ENCODE measurements at regions not wholly inside any gene's neighbourhood (a gene's known extent, or its start where the extent isn't known, plus 50 kb on each side); places are given as distances from the start of the nearest gene placed in this dataset.

DNA sequence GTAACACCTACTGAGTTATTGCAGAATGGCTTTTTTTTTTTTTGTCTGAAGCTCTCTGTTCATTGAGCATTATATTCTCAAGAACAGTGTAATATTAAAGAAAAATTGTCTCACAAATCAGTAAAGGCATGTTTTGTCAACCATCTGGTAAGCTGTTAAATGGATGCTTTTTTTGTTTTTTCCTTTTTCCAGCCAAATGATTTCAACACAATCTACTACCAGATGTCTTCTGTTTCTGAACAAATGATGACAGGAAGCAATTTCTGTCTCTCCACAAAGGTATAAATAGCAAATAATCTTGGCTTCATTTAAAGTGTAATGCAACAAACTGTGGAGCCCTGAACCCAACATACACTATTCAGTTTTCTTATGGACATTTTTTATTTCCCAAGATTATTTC, 78.6 kb upstream of the RGS2 start:
- no peak overlapping the region for H3K18ac ChIP-seq (ENCODE audit: low read length)
- no peaks in the 10 kb centered on the region for H3K36me3 ChIP-seq (ENCODE audit: control insufficient read depth in 1 of 2, insufficient read depth in 2 of 2, low read length in 2 of 2)
- H3K4me1 ChIP-seq (ENCODE audit: control insufficient read depth in 1 of 2, insufficient read depth in 2 of 2, low read length in 2 of 2): no peaks in the 10 kb centered on the region
- H2BK5ac ChIP-seq (ENCODE audit: low read depth, low read length, poor library complexity): no peak overlapping the region
- no peaks in the 10 kb centered on the region for H3K79me1 ChIP-seq (ENCODE audit: low read length)
- H3K79me2 ChIP-seq (ENCODE audit: control insufficient read depth, insufficient read depth, low read length, poor library complexity): no peaks in the 10 kb centered on the region
- H4K8ac ChIP-seq (ENCODE audit: low read depth, low read length): no peak overlapping the region
- no peak overlapping the region for H2BK12ac ChIP-seq (ENCODE audit: low read length)
- H4K91ac ChIP-seq (ENCODE audit: low read depth, low read length): no peak overlapping the region
- H4K12ac ChIP-seq (ENCODE audit: low read depth, low read length): no peak overlapping the region
- no peak overlapping the region for H3K4me3 ChIP-seq (ENCODE audit: low read depth, low read length)
- H3K27ac ChIP-seq (ENCODE audit: low read depth, low read length): no peak overlapping the region
- no peak overlapping the region for H3K4ac ChIP-seq (ENCODE audit: low read depth, low read length)
- H3K4me2 ChIP-seq (ENCODE audit: low read length): no peak overlapping the region
- H2BK120ac ChIP-seq (ENCODE audit: insufficient read depth, low read length, poor library complexity): no peak overlapping the region
- no peak overlapping the region for H3K14ac ChIP-seq (ENCODE audit: low read length)
- H3K23ac ChIP-seq (ENCODE audit: low read length): no peak overlapping the region
- H2AK5ac ChIP-seq (ENCODE audit: low read length): no peak overlapping the region
- no peak overlapping the region for H2AFZ ChIP-seq (ENCODE audit: insufficient read depth, low read length, poor library complexity)
- H3K9ac ChIP-seq (ENCODE audit: low read length): no peak overlapping the region
- H3K27me3 ChIP-seq (ENCODE audit: insufficient read depth, low read length): no peaks in the 10 kb centered on the region
- no peaks in the 10 kb centered on the region for H3K9me3 ChIP-seq (ENCODE audit: insufficient read depth, low read depth, low read length)
- no peak for DNase-seq

DNA sequence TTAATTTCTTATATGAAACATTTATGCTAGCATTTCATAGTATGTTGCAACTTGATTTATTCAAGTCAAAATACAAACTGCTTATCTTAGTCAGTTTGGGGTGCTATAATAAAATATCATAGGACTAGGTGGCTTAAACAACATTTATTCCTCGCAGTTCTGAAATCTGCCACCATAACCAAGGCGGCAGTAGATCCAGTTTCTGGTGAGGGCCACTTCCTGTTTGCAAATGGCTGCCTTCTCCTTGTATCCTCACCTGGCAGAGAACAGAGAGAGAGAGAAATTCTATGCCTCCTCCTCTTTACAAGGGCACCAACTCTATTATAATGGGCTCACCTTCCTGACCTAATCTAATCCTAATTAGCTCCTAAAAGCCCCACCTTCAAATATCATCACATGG, 76.1 kb upstream of the RGS2 start:
- Histone ChIP-seq H3K4me2 (ENCODE audit: low read length) (no peak overlapping the region), H3K9me3 (ENCODE audit: insufficient read depth, low read depth, low read length) (no peaks in the 10 kb centered on the region), H3K36me3 (ENCODE audit: control insufficient read depth in 1 of 2, insufficient read depth in 2 of 2, low read length in 2 of 2) (no peaks in the 10 kb centered on the region), H2BK12ac (ENCODE audit: low read length) (no peak overlapping the region), H3K18ac (ENCODE audit: low read length) (no peak overlapping the region), H3K79me2 (ENCODE audit: control insufficient read depth, insufficient read depth, low read length, poor library complexity) (no peaks in the 10 kb centered on the region), H2AK5ac (ENCODE audit: low read length) (no peak overlapping the region), H2BK120ac (ENCODE audit: insufficient read depth, low read length, poor library complexity) (no peak overlapping the region), H3K79me1 (ENCODE audit: low read length) (no peaks in the 10 kb centered on the region), H3K14ac (ENCODE audit: low read length) (no peak overlapping the region), H4K8ac (ENCODE audit: low read depth, low read length) (no peak overlapping the region), H3K27ac (ENCODE audit: low read depth, low read length) (no peak overlapping the region), H2AFZ (ENCODE audit: insufficient read depth, low read length, poor library complexity) (no peak overlapping the region), H3K4me3 (ENCODE audit: low read depth, low read length) (no peak overlapping the region), H3K27me3 (ENCODE audit: insufficient read depth, low read length) (no peaks in the 10 kb centered on the region), H3K4me1 (ENCODE audit: control insufficient read depth in 1 of 2, insufficient read depth in 2 of 2, low read length in 2 of 2) (no peaks in the 10 kb centered on the region), H3K23ac (ENCODE audit: low read length) (no peak overlapping the region), H3K9ac (ENCODE audit: low read length) (no peak overlapping the region), H4K12ac (ENCODE audit: low read depth, low read length) (no peak overlapping the region), H2BK5ac (ENCODE audit: low read depth, low read length, poor library complexity) (no peak overlapping the region), H4K91ac (ENCODE audit: low read depth, low read length) (no peak overlapping the region), H3K4ac (ENCODE audit: low read depth, low read length) (no peak overlapping the region)
- no CpG with 5 or more reads among the region's 2 CpGs for WGBS (ENCODE audit: extremely low coverage, insufficient coverage, insufficient read length)
- DNase-seq: no peak

DNA sequence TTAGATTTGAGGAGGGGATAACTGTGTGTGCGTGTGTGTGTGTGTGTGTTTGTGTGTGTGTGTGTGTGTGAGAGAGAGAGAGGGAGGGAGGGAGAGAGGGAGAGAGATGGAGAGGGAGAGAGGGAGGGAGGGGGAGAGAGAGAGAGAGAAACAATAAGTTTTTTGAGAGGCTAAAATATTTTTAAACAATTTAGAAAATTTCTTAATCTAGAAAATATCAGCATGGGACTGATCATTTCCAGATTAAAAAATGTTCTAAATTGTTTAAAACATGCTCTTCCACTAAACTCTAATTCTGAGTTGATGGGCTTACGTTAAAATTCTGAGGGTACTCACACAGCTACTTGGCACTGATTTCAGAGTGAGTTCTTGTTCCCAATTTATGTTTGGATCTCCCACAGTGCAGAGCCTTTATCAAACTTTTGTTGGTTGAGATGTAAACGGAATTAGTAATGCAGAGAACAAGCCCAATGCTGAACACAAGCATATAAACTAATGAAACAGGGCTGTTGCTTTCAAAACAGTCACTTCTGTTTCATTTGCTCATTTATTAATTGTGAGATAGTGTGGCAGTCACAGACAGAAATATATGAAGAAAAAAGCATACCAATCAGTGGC, 73.4 kb upstream of the RGS2 start:
- Histone ChIP-seq H3K79me2 (ENCODE audit: control insufficient read depth, insufficient read depth, low read length, poor library complexity) (no peaks in the 10 kb centered on the region), H3K36me3 (ENCODE audit: control insufficient read depth in 1 of 2, insufficient read depth in 2 of 2, low read length in 2 of 2) (no peaks in the 10 kb centered on the region), H2AFZ (ENCODE audit: insufficient read depth, low read length, poor library complexity) (no peak overlapping the region), H3K79me1 (ENCODE audit: low read length) (no peaks in the 10 kb centered on the region), H2BK5ac (ENCODE audit: low read depth, low read length, poor library complexity) (no peak overlapping the region), H3K18ac (ENCODE audit: low read length) (no peak overlapping the region), H3K14ac (ENCODE audit: low read length) (no peak overlapping the region), H3K4me3 (ENCODE audit: low read depth, low read length) (no peak overlapping the region), H3K4me1 (ENCODE audit: control insufficient read depth in 1 of 2, insufficient read depth in 2 of 2, low read length in 2 of 2) (no peaks in the 10 kb centered on the region), H3K27me3 (ENCODE audit: insufficient read depth, low read length) (no peaks in the 10 kb centered on the region), H3K4ac (ENCODE audit: low read depth, low read length) (no peak overlapping the region), H2BK120ac (ENCODE audit: insufficient read depth, low read length, poor library complexity) (no peak overlapping the region), H3K9ac (ENCODE audit: low read length) (no peak overlapping the region), H3K27ac (ENCODE audit: low read depth, low read length) (no peak overlapping the region), H3K9me3 (ENCODE audit: insufficient read depth, low read depth, low read length) (no peaks in the 10 kb centered on the region), H3K4me2 (ENCODE audit: low read length) (no peak overlapping the region), H4K12ac (ENCODE audit: low read depth, low read length) (no peak overlapping the region), H4K91ac (ENCODE audit: low read depth, low read length) (no peak overlapping the region), H2BK12ac (ENCODE audit: low read length) (no peak overlapping the region), H3K23ac (ENCODE audit: low read length) (no peak overlapping the region), H4K8ac (ENCODE audit: low read depth, low read length) (no peak overlapping the region), H2AK5ac (ENCODE audit: low read length) (no peak overlapping the region)
- no CpG with 5 or more reads among the region's 3 CpGs for WGBS (ENCODE audit: extremely low coverage, insufficient coverage, insufficient read length)
- DNase-seq: no peak

DNA sequence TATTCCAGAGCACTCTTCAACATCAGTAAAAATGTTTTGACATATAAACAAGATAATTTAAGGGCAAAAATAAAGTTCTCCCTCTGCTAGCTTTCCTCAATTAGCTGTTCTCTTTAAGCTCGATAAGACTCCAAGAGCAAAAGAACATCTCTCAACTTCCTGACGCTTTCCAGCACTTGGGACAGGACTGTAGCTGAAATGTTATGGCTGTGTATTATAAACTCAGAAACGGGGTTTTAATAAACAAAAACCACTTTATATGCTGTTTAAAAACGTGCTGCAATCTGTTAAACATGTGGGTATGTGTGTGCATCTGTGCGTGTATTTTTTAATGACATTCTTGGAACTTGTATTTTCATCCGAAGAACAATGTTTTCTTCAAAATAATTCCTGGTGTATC, 71.5 kb upstream of the RGS2 start:
- H3K79me1 ChIP-seq (ENCODE audit: low read length): no peaks in the 10 kb centered on the region
- H3K4me2 ChIP-seq (ENCODE audit: low read length): no peak overlapping the region
- no peak overlapping the region for H4K91ac ChIP-seq (ENCODE audit: low read depth, low read length)
- no peak overlapping the region for H2BK120ac ChIP-seq (ENCODE audit: insufficient read depth, low read length, poor library complexity)
- H4K12ac ChIP-seq (ENCODE audit: low read depth, low read length): no peak overlapping the region
- no peak overlapping the region for H3K18ac ChIP-seq (ENCODE audit: low read length)
- H2BK12ac ChIP-seq (ENCODE audit: low read length): no peak overlapping the region
- H3K4ac ChIP-seq (ENCODE audit: low read depth, low read length): no peak overlapping the region
- no CpG with 5 or more reads among the region's 6 CpGs for WGBS (ENCODE audit: extremely low coverage, insufficient coverage, insufficient read length)
- no peak overlapping the region for H3K14ac ChIP-seq (ENCODE audit: low read length)
- no peak overlapping the region for H4K8ac ChIP-seq (ENCODE audit: low read depth, low read length)
- H2AFZ ChIP-seq (ENCODE audit: insufficient read depth, low read length, poor library complexity): no peak overlapping the region
- H3K4me1 ChIP-seq (ENCODE audit: control insufficient read depth in 1 of 2, insufficient read depth in 2 of 2, low read length in 2 of 2): no peaks in the 10 kb centered on the region
- no peak overlapping the region for H3K27ac ChIP-seq (ENCODE audit: low read depth, low read length)
- no peaks in the 10 kb centered on the region for H3K36me3 ChIP-seq (ENCODE audit: control insufficient read depth in 1 of 2, insufficient read depth in 2 of 2, low read length in 2 of 2)
- H3K23ac ChIP-seq (ENCODE audit: low read length): no peak overlapping the region
- H3K9ac ChIP-seq (ENCODE audit: low read length): no peak overlapping the region
- H3K27me3 ChIP-seq (ENCODE audit: insufficient read depth, low read length): no peaks in the 10 kb centered on the region
- no peak overlapping the region for H3K4me3 ChIP-seq (ENCODE audit: low read depth, low read length)
- DNase-seq: no peak
- no peaks in the 10 kb centered on the region for H3K9me3 ChIP-seq (ENCODE audit: insufficient read depth, low read depth, low read length)
- no peak overlapping the region for H2AK5ac ChIP-seq (ENCODE audit: low read length)
- H2BK5ac ChIP-seq (ENCODE audit: low read depth, low read length, poor library complexity): no peak overlapping the region
- H3K79me2 ChIP-seq (ENCODE audit: control insufficient read depth, insufficient read depth, low read length, poor library complexity): no peaks in the 10 kb centered on the region
